ENCODE measurements at regions not wholly inside any gene's neighbourhood (a gene's known extent, or its start where the extent isn't known, plus 50 kb on each side); places are given as distances from the start of the nearest gene placed in this dataset.
A peak's percentile ranks its signal among the peaks of the same experiment; 100 is the strongest.

- H3K27ac ChIP-seq (ENCODE audit: low read length, poor library complexity, severe bottlenecking): no peak overlapping the region
- peaks cover 7% of the 10 kb centered on the region for H3K79me1 ChIP-seq (replicated peaks; ENCODE audit: low read length, poor library complexity, severe bottlenecking)
Observed at GRCh38 chr5:14008819-14009311, 64.4 kb upstream of the DNAH5 start.

GRCh38 chr5:14006823-14007520, 62.5 kb upstream of the DNAH5 start:
- Histone ChIP-seq H3K4me3 (ENCODE audit: insufficient read depth in 1 of 2, low read depth in 1 of 2, low read length in 2 of 2) (no peak overlapping the region), H3K23ac (ENCODE audit: low read length in 2 of 2) (no peak overlapping the region), H3K27me3 (ENCODE audit: control insufficient read depth in 1 of 2, insufficient read depth in 1 of 2, low read length in 2 of 2) (no peaks in the 10 kb centered on the region), H3K18ac (ENCODE audit: low read depth in 1 of 2, low read length in 2 of 2) (peak overlapping the region; percentile 61 to 83), H4K8ac (ENCODE audit: low read length) (peak overlapping the region; percentile 77), H3K4me2 (ENCODE audit: low read length, poor library complexity, severe bottlenecking) (no peak overlapping the region), H2BK12ac (ENCODE audit: low read length in 2 of 2) (peak overlapping the region; percentile 8 to 84), H2BK5ac (ENCODE audit: low read depth, low read length, poor library complexity, severe bottlenecking) (no peak overlapping the region), H3K14ac (ENCODE audit: low read length in 2 of 2) (no peak overlapping the region), H3K79me1 (replicated peaks; ENCODE audit: low read length, poor library complexity, severe bottlenecking) (peaks cover 7% of the 10 kb centered on the region), H2BK15ac (ENCODE audit: low read depth, poor library complexity, severe bottlenecking) (peak overlapping the region; percentile 16), H3K9ac (ENCODE audit: low read length) (peak overlapping the region; percentile 39), H3K4ac (ENCODE audit: low read depth in 1 of 2, low read length in 2 of 2) (peak overlapping the region in 1 of 2 experiments; percentile 65), H3K4me1 (ENCODE audit: control insufficient read depth, insufficient read depth, low read depth, low read length) (peaks cover 2% of the 10 kb centered on the region), H3K9me3 (ENCODE audit: control insufficient read depth, low read length) (no peaks in the 10 kb centered on the region), H2AFZ (ENCODE audit: low read depth, low read length) (no peak overlapping the region), H2BK120ac (ENCODE audit: low read depth, low read length) (peak overlapping the region; percentile 75), H3K27ac (ENCODE audit: low read length, poor library complexity, severe bottlenecking) (no peak overlapping the region), H3K36me3 (ENCODE audit: control insufficient read depth in 1 of 2, insufficient read depth in 2 of 2, low read depth in 1 of 2, low read length in 2 of 2) (no peaks in the 10 kb centered on the region), H4K91ac (ENCODE audit: low read length) (peak overlapping the region; percentile 82), H2AK5ac (ENCODE audit: low read length, severe bottlenecking) (no peak overlapping the region)
- no peak for DNase-seq
- 93% methylated on average over 6 of the region's 6 CpGs for WGBS

More at GRCh38 chr5:14008819-14009311, 64.4 kb upstream of the DNAH5 start:
- H3K4me2 ChIP-seq (ENCODE audit: low read length, poor library complexity, severe bottlenecking): no peak overlapping the region
- H4K8ac ChIP-seq (ENCODE audit: low read length): no peak overlapping the region
- no peak overlapping the region for H2BK12ac ChIP-seq (ENCODE audit: low read length in 2 of 2)
- H2AK5ac ChIP-seq (ENCODE audit: low read length, severe bottlenecking): no peak overlapping the region
- H3K14ac ChIP-seq (ENCODE audit: low read length in 2 of 2): no peak overlapping the region
- no peak overlapping the region for H3K4ac ChIP-seq (ENCODE audit: low read depth in 1 of 2, low read length in 2 of 2)
- H3K18ac ChIP-seq (ENCODE audit: low read depth in 1 of 2, low read length in 2 of 2): no peak overlapping the region
- H2BK120ac ChIP-seq (ENCODE audit: low read depth, low read length): no peak overlapping the region
- H3K4me3 ChIP-seq (ENCODE audit: insufficient read depth in 1 of 2, low read depth in 1 of 2, low read length in 2 of 2): no peak overlapping the region
- H2BK15ac ChIP-seq (ENCODE audit: low read depth, poor library complexity, severe bottlenecking): no peak overlapping the region
- H3K9me3 ChIP-seq (ENCODE audit: control insufficient read depth, low read length): no peaks in the 10 kb centered on the region
- peaks cover 2% of the 10 kb centered on the region for H3K4me1 ChIP-seq (ENCODE audit: control insufficient read depth, insufficient read depth, low read depth, low read length)
- peak; percentile 81 for DNase-seq
- H3K23ac ChIP-seq (ENCODE audit: low read length in 2 of 2): no peak overlapping the region
- no peak overlapping the region for H2AFZ ChIP-seq (ENCODE audit: low read depth, low read length)
- WGBS: 37% methylated on average over 8 of the region's 8 CpGs
- no peak overlapping the region for H2BK5ac ChIP-seq (ENCODE audit: low read depth, low read length, poor library complexity, severe bottlenecking)
- no peak overlapping the region for H4K91ac ChIP-seq (ENCODE audit: low read length)
- no peaks in the 10 kb centered on the region for H3K36me3 ChIP-seq (ENCODE audit: control insufficient read depth in 1 of 2, insufficient read depth in 2 of 2, low read depth in 1 of 2, low read length in 2 of 2)
- H3K27me3 ChIP-seq (ENCODE audit: control insufficient read depth in 1 of 2, insufficient read depth in 1 of 2, low read length in 2 of 2): no peaks in the 10 kb centered on the region
- no peak overlapping the region for H3K9ac ChIP-seq (ENCODE audit: low read length)

DNA sequence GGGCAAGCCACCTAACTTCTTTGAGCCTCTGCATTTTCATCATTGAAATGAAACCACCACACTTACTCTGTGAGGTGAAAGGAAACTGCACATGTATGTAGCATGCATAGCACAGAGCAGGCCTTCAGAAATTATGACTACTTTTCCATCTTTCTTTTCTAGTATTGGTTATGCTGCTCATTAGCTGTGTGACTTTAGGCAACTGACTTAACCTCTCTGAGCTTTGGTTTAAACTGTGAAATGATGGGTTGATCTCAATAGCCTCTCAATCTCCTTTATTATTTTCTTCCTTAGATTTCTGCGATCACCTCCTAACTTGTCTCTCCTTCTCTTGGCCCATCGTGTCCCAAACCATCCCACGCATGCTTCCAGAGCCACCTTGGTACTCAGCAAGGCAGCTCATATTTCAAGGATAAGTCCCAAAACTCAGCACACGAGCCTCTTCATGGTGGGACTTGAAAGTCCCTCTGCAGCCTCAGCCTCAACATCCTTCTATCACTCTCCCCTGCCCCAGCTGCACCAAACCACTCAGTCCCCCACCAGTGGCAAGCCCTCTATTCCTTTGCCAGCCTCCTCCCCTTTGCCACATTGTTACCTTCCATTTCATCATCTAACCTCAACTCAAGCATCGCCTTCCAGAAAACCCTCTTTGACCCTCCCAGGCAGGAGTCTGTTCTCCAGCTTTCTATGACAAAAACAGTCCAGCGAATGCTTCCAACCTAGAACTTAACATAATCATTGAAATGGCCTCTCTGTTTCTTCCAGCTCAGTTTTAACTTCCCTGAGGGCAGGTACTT, 60.3 kb upstream of the DNAH5 start:
- no peak overlapping the region for H2AK5ac ChIP-seq (ENCODE audit: low read length, severe bottlenecking)
- H2BK15ac ChIP-seq (ENCODE audit: low read depth, poor library complexity, severe bottlenecking): no peak overlapping the region
- H3K4me3 ChIP-seq (ENCODE audit: insufficient read depth in 1 of 2, low read depth in 1 of 2, low read length in 2 of 2): no peak overlapping the region
- no peak overlapping the region for H3K9ac ChIP-seq (ENCODE audit: low read length)
- no peak overlapping the region for H2BK120ac ChIP-seq (ENCODE audit: low read depth, low read length)
- no peaks in the 10 kb centered on the region for H3K27me3 ChIP-seq (ENCODE audit: control insufficient read depth in 1 of 2, insufficient read depth in 1 of 2, low read length in 2 of 2)
- H4K8ac ChIP-seq (ENCODE audit: low read length): no peak overlapping the region
- peak overlapping the region in 1 of 2 experiments; percentile 32 for H3K4ac ChIP-seq (ENCODE audit: low read depth in 1 of 2, low read length in 2 of 2)
- no peak overlapping the region for H2BK5ac ChIP-seq (ENCODE audit: low read depth, low read length, poor library complexity, severe bottlenecking)
- no peak overlapping the region for H3K4me2 ChIP-seq (ENCODE audit: low read length, poor library complexity, severe bottlenecking)
- no peak overlapping the region for H2AFZ ChIP-seq (ENCODE audit: low read depth, low read length)
- peak overlapping the region in 1 of 2 experiments; percentile 64 for H2BK12ac ChIP-seq (ENCODE audit: low read length in 2 of 2)
- no peaks in the 10 kb centered on the region for H3K9me3 ChIP-seq (ENCODE audit: control insufficient read depth, low read length)
- no peak overlapping the region for H4K91ac ChIP-seq (ENCODE audit: low read length)
- H3K36me3 ChIP-seq (ENCODE audit: control insufficient read depth in 1 of 2, insufficient read depth in 2 of 2, low read depth in 1 of 2, low read length in 2 of 2): no peaks in the 10 kb centered on the region
- 88% methylated on average over 6 of the region's 6 CpGs for WGBS
- no peak overlapping the region for H3K18ac ChIP-seq (ENCODE audit: low read depth in 1 of 2, low read length in 2 of 2)
- H3K23ac ChIP-seq (ENCODE audit: low read length in 2 of 2): no peak overlapping the region
- H3K79me1 ChIP-seq (replicated peaks; ENCODE audit: low read length, poor library complexity, severe bottlenecking): peaks cover 3% of the 10 kb centered on the region
- no peak overlapping the region for H3K14ac ChIP-seq (ENCODE audit: low read length in 2 of 2)
- H3K4me1 ChIP-seq (ENCODE audit: control insufficient read depth, insufficient read depth, low read depth, low read length): no peaks in the 10 kb centered on the region
- DNase-seq: no peak
- no peak overlapping the region for H3K27ac ChIP-seq (ENCODE audit: low read length, poor library complexity, severe bottlenecking)

GRCh38 chr5:14003936-14004335, 59.4 kb upstream of the DNAH5 start:
- no peak for DNase-seq
- no peaks in the 10 kb centered on the region for H3K9me3 ChIP-seq (ENCODE audit: control insufficient read depth, low read length)
- H3K18ac ChIP-seq (ENCODE audit: low read depth in 1 of 2, low read length in 2 of 2): no peak overlapping the region
- H4K8ac ChIP-seq (ENCODE audit: low read length): no peak overlapping the region
- H3K4ac ChIP-seq (ENCODE audit: low read depth in 1 of 2, low read length in 2 of 2): no peak overlapping the region
- peak overlapping the region in 1 of 2 experiments; percentile 21 for H2BK12ac ChIP-seq (ENCODE audit: low read length in 2 of 2)
- no peak overlapping the region for H3K4me2 ChIP-seq (ENCODE audit: low read length, poor library complexity, severe bottlenecking)
- H2AFZ ChIP-seq (ENCODE audit: low read depth, low read length): no peak overlapping the region
- H4K91ac ChIP-seq (ENCODE audit: low read length): peak overlapping the region; percentile 4
- no peak overlapping the region for H2BK15ac ChIP-seq (ENCODE audit: low read depth, poor library complexity, severe bottlenecking)
- H3K23ac ChIP-seq (ENCODE audit: low read length in 2 of 2): no peak overlapping the region
- no peak overlapping the region for H3K27ac ChIP-seq (ENCODE audit: low read length, poor library complexity, severe bottlenecking)
- H2BK120ac ChIP-seq (ENCODE audit: low read depth, low read length): peak overlapping the region; percentile 56
- H2BK5ac ChIP-seq (ENCODE audit: low read depth, low read length, poor library complexity, severe bottlenecking): no peak overlapping the region
- H3K4me3 ChIP-seq (ENCODE audit: insufficient read depth in 1 of 2, low read depth in 1 of 2, low read length in 2 of 2): no peak overlapping the region
- H3K14ac ChIP-seq (ENCODE audit: low read length in 2 of 2): no peak overlapping the region
- no peaks in the 10 kb centered on the region for H3K36me3 ChIP-seq (ENCODE audit: control insufficient read depth in 1 of 2, insufficient read depth in 2 of 2, low read depth in 1 of 2, low read length in 2 of 2)
- 93% methylated on average over 4 of the region's 4 CpGs for WGBS
- peaks cover 3% of the 10 kb centered on the region for H3K79me1 ChIP-seq (replicated peaks; ENCODE audit: low read length, poor library complexity, severe bottlenecking)
- no peaks in the 10 kb centered on the region for H3K27me3 ChIP-seq (ENCODE audit: control insufficient read depth in 1 of 2, insufficient read depth in 1 of 2, low read length in 2 of 2)
- H2AK5ac ChIP-seq (ENCODE audit: low read length, severe bottlenecking): no peak overlapping the region
- H3K9ac ChIP-seq (ENCODE audit: low read length): no peak overlapping the region
- no peaks in the 10 kb centered on the region for H3K4me1 ChIP-seq (ENCODE audit: control insufficient read depth, insufficient read depth, low read depth, low read length)

All from mesenchymal stem cell (in vitro differentiated cells and primary cell).